Amygdala (tissue), 56 donors: ENCODE measurements at regions not wholly inside any gene's neighbourhood (a gene's known extent, or its start where the extent isn't known, plus 50 kb on each side); places are given as distances from the start of the nearest gene placed in this dataset.

Experiments used
- DNase-seq, 56 donors: peaks; one replicate each; lab custom pipeline; 2025; lab: John Stamatoyannopoulos, UW

DNA sequence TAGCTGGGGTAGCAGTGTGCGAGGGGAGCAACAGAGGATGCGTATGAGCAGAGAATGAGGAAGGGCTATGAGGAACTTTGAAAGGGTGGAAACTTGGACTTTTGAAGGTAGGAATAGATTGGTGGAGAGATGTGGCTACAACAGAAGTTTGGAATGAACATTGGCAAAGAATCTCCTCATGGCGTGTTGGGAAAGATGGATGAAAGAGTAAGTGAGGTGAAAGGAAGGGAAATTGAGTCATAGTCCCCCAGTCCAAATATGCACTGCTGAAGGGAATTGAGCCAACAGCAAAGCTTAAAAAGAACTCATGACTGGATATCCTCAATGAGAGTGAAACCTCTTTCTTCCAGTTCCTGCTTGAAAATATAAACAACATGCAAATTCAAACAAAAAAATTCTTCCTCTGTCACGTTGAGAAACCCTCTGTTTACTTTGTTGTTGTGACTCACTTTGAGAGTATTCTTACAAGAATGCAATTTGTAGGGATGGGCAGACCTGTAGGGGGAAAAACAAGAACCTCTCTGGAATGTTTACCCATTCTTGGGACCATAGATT is 313.2 kb upstream of the KCNJ16 start:
- DNase-seq, result no peak

- DNase-seq, result no peak
Observed at GRCh38 chr17:69762359-69762758, 312.7 kb upstream of the KCNJ16 start.

GRCh38 chr17:69762766-69763165 is 312.3 kb upstream of the KCNJ16 start:
- DNase-seq, result no peak

DNA sequence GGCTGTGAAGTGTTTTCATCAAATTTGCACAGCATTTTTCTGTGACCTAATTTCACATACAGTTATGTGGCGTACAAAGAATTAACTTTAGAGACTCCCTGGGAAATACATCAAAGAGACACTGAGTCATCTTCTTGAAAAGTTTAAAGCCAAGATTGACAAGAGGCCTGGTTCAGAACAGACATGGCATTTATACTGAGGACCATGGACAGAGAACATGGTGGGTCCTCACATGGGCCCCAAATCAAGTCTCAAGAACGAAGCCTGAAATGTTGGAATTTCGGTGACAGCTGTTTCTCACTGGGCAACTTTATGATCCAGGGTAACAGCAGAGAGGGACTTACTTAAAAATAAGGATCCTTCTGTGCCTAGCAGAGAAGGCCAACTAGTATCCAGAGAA is 311.5 kb upstream of the KCNJ16 start:
- no peak for DNase-seq

DNA sequence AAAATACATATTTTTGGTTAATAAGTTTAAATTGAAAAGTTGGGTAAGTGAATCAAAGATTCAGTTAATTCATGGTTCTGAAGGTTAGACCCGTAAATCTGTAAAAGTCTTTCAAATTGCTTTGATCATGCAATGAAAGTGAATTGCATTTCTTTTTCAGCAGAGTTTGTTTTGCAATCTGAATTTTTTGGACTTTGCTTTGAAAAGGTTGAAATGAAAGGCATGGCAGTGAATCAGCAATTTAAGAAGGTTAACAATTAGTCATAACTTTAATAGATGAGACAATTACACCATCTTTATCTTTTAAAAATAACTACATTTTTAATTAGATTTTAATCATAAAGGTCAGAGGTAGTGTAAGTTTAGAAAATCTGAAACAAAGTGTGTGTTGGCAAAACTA is 310.9 kb upstream of the KCNJ16 start:
- DNase-seq, result no peak

DNA sequence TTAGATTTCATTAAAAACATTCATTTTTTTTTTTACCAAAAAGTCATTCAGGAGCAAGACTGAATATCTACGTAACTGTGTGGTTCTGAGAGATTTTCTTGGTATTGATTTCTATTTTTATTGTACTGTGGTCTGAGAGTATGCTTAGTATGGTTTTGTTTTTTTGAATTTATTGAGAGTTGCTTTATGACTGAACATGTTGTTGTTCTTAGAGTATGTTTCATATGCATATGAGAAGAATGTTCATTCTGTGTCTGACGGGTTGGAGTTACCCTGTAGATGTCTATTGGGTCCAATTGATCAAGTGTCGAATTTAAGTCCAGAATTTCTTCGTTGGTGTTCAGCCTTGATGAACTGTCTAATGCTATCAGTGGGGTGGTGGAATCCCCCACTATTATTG is 306.0 kb upstream of the KCNJ16 start:
- DNase-seq, result no peak

- DNase-seq, result no peak
Observed at GRCh38 chr17:69773081-69773480, 301.9 kb upstream of the KCNJ16 start.

DNA sequence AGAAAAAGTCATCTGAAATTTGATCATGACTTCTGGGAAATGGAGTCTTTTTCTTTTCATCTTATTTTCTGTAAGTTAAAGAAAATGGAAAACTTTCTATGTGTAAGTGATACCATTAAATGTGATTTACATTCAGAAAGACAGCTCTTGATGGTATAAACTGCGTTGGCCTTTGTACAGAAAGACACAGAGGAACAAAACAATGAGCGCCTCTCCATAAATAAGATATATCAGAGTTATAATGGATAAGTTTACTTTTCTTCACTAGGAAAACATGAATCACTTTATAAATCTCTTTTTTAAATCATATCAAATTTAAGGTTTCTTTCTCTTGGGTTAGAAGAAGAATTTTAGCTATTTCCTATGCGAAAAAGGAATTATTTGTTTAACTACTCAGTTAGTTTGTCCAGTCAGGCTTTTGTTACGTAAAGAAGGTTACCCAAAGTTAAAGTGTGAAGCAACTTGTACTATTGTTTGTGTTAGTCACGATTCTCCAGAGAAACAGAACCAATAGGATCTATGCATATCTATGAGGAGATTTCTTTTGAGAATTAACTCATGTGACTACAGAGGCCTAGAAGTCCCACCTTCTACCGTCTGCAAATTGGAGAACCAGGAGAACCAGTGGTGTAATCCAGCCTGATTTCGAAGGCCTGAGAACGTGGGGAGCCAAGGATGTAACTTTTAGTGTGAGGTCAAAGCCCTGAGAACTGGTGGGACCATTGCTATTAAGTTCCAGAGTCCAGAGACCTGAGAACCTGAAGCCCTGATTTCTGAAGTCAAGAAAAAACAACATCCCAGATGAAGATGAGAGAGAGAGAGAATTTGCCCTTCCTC is 295.4 kb upstream of the KCNJ16 start:
- no peak for DNase-seq

DNA sequence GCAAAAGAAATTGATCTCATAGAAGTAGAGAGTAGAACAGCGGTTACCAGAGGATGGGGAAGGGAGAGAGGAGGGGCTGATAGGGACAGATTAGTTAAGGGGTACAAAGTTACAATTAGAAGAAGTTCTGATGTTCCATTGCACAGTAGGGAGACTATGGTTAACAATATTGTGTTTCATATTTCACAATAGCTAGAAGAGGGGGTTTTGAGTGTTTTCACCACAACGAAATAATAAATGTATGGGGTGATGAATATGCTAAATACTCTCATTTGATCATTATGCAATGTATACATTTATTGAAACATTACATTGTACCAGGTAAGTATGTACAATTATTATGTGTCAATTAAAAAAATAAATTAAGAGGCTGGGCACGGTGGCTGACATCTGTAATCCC is 291.2 kb upstream of the KCNJ16 start:
- no peak for DNase-seq

- DNase-seq, result no peak
Observed at GRCh38 chr17:69788957-69789356, 286.1 kb upstream of the KCNJ16 start.

DNA sequence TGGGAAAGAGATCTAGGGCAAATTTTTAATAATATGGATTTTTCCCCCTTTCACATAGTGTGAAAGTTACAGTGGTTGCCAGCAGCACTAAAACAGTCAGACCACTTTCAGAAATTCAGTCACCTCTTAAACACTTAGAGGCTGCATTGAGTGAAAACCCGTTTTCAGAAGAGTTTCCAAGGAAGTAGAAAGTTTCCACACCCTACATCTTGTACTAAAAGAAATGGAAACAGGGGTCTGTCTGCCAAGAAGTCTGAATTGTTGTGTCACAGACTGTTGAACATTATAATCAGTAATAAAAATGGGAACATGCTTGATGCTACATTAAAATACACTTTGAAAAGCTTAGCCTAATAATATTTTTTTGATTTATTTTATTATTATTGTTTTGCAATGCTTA is 278.9 kb upstream of the KCNJ16 start:
- no peak for DNase-seq

DNA sequence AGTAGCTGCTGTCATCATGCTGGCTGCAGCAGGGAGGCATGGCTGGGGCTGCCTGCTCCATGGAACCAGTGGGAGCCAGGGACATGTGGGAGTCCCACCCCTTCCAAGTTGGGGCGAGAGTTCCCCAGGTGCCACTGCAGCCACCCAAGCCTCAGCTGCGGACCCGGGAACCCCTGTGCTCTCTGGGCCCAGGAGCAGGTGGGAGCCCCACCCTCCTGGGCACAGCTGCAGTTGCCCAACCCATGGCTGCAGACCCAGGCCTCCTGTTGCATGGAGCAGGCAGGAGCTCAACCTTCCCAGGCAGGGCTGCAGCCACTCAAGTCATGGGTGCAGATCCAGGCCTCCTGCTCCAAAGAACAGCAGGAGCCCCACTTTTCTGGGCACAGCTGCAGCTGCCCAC is 274.2 kb upstream of the KCNJ16 start:
- no peak for DNase-seq

DNA sequence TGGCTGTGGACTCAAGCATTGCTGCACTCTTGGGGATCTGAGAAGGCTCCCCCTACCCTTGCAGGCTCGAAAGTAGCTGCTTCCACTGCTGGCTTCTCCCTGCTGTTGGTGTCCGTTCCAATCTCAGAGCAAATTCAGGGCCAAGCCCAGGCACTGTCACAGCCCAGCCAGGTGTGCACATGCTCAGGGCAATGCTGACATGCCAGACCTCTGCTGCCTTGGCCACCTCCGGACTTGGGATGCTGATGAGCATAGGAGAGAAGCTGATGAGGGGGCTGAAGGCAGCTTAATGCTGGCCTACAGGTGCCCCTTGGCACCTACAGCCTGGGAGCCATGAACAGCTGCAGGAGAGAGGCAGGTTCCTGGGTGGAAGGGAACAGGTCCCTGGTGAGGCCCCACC is 273.7 kb upstream of the KCNJ16 start:
- no peak for DNase-seq

DNA sequence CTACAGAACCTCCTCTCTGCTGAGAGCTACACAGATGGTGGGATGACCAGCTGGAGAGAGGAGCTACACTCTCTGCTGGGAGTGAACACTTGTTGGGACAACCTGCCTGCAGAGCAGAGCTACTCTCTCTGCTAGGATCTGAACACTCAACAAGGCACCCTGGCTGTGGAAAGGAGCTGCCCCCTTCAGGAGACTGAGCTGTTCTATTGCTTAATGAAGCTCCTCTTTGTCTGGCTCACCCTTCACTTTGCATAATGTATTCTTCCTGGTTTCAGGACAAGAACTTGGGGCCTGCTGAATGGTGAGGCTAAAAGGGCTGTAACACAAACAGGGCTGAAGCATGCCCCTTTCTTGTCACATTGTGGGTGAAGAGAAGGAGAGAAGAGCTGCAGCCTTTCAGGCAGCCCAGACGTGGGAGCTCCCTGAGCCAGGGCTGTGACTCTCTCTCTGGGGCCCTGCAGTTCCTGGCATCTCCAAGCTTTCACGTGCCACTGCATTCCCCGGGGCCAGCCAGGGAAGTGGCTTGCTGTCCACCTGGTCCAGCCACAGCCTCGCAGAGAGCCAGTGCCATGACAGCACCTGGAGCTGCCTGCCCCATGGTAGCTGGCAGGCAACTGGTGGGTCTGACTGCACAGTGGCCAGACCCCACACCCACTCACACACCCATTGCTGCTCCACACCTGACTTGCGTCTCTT is 272.8 kb upstream of the KCNJ16 start:
- no peak for DNase-seq

GRCh38 chr17:69809331-69809730 is 265.7 kb upstream of the KCNJ16 start:
- DNase-seq, result no peak

DNA sequence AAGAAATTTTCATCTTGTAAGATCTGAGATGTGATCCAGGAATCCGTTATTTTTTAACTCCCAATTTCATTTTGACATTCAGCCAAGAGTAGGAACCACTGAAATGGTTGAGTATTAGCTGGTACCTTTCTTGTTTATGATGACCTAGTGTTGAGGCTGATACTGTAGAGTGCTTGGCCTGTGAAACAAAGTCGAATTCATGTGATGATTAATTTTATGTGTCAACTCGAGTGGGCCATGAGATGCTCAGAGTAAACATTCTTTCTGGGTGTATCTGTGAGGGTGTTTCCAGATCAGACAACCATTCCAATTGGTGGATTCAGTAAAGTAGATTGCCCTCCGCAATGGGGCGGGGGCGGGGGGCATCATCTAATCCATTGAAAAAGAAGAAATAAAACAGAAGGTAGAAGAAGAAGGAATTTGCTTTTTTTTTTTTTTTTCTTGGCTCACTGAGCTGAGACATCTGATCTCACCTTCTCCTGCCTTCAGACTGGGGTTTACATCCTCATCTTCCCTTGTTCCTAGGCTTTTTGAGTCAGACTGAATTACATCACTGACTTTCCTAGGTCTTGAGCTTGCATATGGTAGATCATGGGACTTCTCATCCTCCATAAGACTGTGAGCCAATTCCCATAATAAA is 264.6 kb upstream of the KCNJ16 start:
- DNase-seq, result no peak

DNA sequence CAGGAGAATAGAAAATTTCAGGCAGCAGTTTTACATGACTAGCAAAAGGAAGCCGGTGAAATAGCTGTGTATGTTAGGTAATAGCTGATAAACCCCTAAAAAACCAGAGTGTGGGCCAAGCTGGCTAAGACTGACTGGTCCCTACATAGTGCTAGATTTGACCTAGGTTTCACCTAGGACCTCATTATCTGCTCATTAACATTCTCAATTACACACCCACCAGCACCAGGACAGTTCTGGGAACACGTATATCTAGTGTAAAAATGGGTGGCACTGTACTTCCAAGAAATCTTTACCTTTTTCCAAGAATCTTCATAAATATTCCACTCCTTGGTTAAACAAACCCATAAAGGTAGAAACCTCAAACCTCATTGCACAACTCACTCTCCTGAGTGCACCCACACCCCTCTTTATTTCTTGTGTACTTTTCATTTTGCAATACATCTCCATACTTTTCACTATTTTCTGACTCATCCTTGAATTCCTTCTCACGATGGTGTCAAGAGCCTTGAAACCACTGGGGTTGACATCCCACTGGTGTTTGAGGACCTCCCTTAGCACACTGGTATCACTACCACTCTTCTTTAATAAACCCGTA is 262.7 kb upstream of the KCNJ16 start:
- DNase-seq, result no peak

GRCh38 chr17:69814031-69814430 is 261.0 kb upstream of the KCNJ16 start:
- DNase-seq, result no peak

GRCh38 chr17:69815406-69815805 is 259.6 kb upstream of the KCNJ16 start:
- no peak for DNase-seq

- DNase-seq, result no peak
Observed at GRCh38 chr17:69818467-69818866, 256.6 kb upstream of the KCNJ16 start.
